Activated CD8-positive, alpha-beta T cell treated with anti-CD3 and anti-CD28 coated beads for 36 hours (primary cell): ENCODE measurements at regions not wholly inside any gene's neighbourhood (a gene's known extent, or its start where the extent isn't known, plus 50 kb on each side); places are given as distances from the start of the nearest gene placed in this dataset.

Source experiments
- ATAC-seq: fragments of 200-7000 bp; cut with Tn5 transposase; one replicate; pipeline ENCODE4 v1.10.0; 2021; ENCODE audit warnings: mild to moderate bottlenecking, moderate library complexity
- CTCF ChIA-PET: fragments of 350-600 bp; sonication (Branson Sonifier 250); formaldehyde crosslinking; loops from one replicate; lab custom pipeline; 2021; ENCODE audit warnings: antibody characterized with exemption; lab: Charles Lee
- POLR2A ChIA-PET: fragments of 350-600 bp; sonication (Branson Sonifier 250); formaldehyde crosslinking; loops from one replicate; lab custom pipeline; 2021; ENCODE audit warnings: antibody characterized with exemption; lab: Charles Lee
- DNase-seq: peaks from one replicate; pipeline ENCODE4 v3.0.0-alpha.2; 2020
- H3K27ac Mint-ChIP-seq: one replicate; pipeline ENCODE4 v1.8.0; 2021; ENCODE audit warnings: mild to moderate bottlenecking, mixed read lengths
- H3K27me3 Mint-ChIP-seq: one replicate; pipeline ENCODE4 v1.8.0; 2021; ENCODE audit warnings: mixed read lengths
- H3K36me3 Mint-ChIP-seq: one replicate; pipeline ENCODE4 v1.8.0; 2021; ENCODE audit warnings: low read depth, mixed read lengths
- H3K4me1 Mint-ChIP-seq: one replicate; pipeline ENCODE4 v1.8.0; 2021; ENCODE audit warnings: low read depth, mixed read lengths
- H3K4me3 Mint-ChIP-seq: one replicate; pipeline ENCODE4 v1.8.0; 2021; ENCODE audit warnings: mild to moderate bottlenecking, moderate library complexity, mixed read lengths
- H3K9me3 Mint-ChIP-seq: one replicate; pipeline ENCODE4 v1.8.0; 2021; ENCODE audit warnings: mixed read lengths
- intact Hi-C: fragments of 100-400 bp; cut with micrococcal nuclease; formaldehyde crosslinking; loops from one replicate; pipeline ENCODE4 v1.10.0; 2022
- TF ChIP-seq, protein P1 (sequence below): fragments of 200-600 bp; IDR thresholded peaks from one replicate; pipeline ENCODE4 v1.8.0; 2022; ENCODE audit warnings: antibody characterized with exemption, mild to moderate bottlenecking

- Mint-ChIP-seq H3K9me3 (no peaks in the 10 kb centered on the region), H3K27me3 (peaks cover 5% of the 10 kb centered on the region), H3K4me3 (no peak overlapping the region), H3K36me3 (no peaks in the 10 kb centered on the region), H3K27ac (no peak overlapping the region), H3K4me1 (no peaks in the 10 kb centered on the region)
- DNase-seq (no peak), ATAC-seq (no peak)
- ChIA-PET POLR2A (no interaction called here), CTCF (no interaction called here)
- TF ChIP-seq, protein P1, sequence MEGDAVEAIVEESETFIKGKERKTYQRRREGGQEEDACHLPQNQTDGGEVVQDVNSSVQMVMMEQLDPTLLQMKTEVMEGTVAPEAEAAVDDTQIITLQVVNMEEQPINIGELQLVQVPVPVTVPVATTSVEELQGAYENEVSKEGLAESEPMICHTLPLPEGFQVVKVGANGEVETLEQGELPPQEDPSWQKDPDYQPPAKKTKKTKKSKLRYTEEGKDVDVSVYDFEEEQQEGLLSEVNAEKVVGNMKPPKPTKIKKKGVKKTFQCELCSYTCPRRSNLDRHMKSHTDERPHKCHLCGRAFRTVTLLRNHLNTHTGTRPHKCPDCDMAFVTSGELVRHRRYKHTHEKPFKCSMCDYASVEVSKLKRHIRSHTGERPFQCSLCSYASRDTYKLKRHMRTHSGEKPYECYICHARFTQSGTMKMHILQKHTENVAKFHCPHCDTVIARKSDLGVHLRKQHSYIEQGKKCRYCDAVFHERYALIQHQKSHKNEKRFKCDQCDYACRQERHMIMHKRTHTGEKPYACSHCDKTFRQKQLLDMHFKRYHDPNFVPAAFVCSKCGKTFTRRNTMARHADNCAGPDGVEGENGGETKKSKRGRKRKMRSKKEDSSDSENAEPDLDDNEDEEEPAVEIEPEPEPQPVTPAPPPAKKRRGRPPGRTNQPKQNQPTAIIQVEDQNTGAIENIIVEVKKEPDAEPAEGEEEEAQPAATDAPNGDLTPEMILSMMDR = no peak
- intact Hi-C loops = no loop called here
These were observed 52.0 kb upstream of the MMP2 start for GRCh38 chr16:55426865-55427484.
